Suprapubic skin (tissue), 4 donors: ENCODE measurements at regions not wholly inside any gene's neighbourhood (a gene's known extent, or its start where the extent isn't known, plus 50 kb on each side); places are given as distances from the start of the nearest gene placed in this dataset.

Experiments
- DNase-seq, 2 donors: peaks; one replicate each; pipeline ENCODE4 v3.0.0-alpha.2; 2019; ENCODE audit warnings: low spot score in 2 of 2
- H3K27ac ChIP-seq: fragments of 200-600 bp; sonication (generic); one replicate; pipeline ENCODE4 v1.5.1; 2019
- H3K27me3 ChIP-seq: fragments of 200-600 bp; sonication (generic); one replicate; pipeline ENCODE4 v1.5.1; 2019
- H3K36me3 ChIP-seq: fragments of 200-600 bp; sonication (generic); one replicate; pipeline ENCODE4 v1.5.1; 2019
- H3K4me1 ChIP-seq: fragments of 200-600 bp; sonication (generic); one replicate; pipeline ENCODE4 v1.5.1; 2019
- H3K4me3 ChIP-seq: fragments of 200-600 bp; sonication (generic); one replicate; pipeline ENCODE4 v1.5.1; 2019; ENCODE audit warnings: mild to moderate bottlenecking
- H3K9me3 ChIP-seq: fragments of 200-600 bp; sonication (generic); one replicate; pipeline ENCODE4 v1.5.1; 2019
- EP300 ChIP-seq: sonication (generic); formaldehyde crosslinking; IDR thresholded peaks from one replicate; pipeline ENCODE4 v1.6.1; 2017; ENCODE audit warnings: antibody characterized with exemption
- POLR2A ChIP-seq, 2 donors: fragments of 450-650 bp; IDR thresholded peaks; one replicate each; pipeline ENCODE4 v1.6.1; 2017; ENCODE audit warnings: antibody characterized with exemption in 2 of 2, mild to moderate bottlenecking in 2 of 2, moderate library complexity in 2 of 2
- POLR2AphosphoS5 ChIP-seq, 3 donors: sonication (generic); formaldehyde crosslinking; IDR thresholded peaks; one replicate each; pipeline ENCODE4 v1.6.1; 2017; ENCODE audit warnings: antibody characterized with exemption in 3 of 3
- whole genome bisulfite sequencing: methylation state at CpG from one replicate; pipeline ENCODE4 v1.1.5; 2018; 5-methylcytosine and 5-hydroxymethylcytosine counted together
- TF ChIP-seq, protein P1 (sequence below), 2 donors: fragments of 200-600 bp in 1 of 2; fragments of 450-650 bp in 1 of 2; sonication (generic) in 1 of 2; IDR thresholded peaks; one replicate each; pipeline ENCODE4 v1.5.1; 2016 to 2019; ENCODE audit warnings: antibody characterized with exemption in 2 of 2, mild to moderate bottlenecking in 1 of 2, moderate library complexity in 1 of 2

DNA sequence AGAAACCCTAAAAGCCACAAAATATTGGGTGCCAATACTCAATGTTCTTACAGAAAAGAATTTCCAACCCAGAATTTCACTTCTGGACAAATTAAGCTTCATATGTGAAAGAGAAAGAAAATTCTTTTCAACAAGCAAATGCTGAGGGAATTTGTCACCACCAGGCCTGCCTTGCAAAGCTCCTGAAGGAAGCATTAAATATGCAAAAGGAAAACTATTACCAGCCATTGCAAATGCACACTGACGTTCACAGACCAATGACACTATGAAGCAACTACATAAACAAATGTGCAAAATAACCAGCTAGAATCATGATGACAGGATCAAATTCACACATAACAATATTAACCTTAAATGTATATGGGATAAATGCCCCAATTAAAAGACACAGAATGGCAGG is 187.9 kb upstream of the BTBD3 start:
- peaks cover 9% of the 10 kb centered on the region for H3K9me3 ChIP-seq
- 81% methylated on average over 1 of the region's 1 CpG for WGBS
- no peak overlapping the region for H3K4me3 ChIP-seq
- no peaks in the 10 kb centered on the region for H3K4me1 ChIP-seq
- no peaks in the 10 kb centered on the region for H3K36me3 ChIP-seq
- TF ChIP-seq EP300, result no peak
- TF ChIP-seq, protein P1, sequence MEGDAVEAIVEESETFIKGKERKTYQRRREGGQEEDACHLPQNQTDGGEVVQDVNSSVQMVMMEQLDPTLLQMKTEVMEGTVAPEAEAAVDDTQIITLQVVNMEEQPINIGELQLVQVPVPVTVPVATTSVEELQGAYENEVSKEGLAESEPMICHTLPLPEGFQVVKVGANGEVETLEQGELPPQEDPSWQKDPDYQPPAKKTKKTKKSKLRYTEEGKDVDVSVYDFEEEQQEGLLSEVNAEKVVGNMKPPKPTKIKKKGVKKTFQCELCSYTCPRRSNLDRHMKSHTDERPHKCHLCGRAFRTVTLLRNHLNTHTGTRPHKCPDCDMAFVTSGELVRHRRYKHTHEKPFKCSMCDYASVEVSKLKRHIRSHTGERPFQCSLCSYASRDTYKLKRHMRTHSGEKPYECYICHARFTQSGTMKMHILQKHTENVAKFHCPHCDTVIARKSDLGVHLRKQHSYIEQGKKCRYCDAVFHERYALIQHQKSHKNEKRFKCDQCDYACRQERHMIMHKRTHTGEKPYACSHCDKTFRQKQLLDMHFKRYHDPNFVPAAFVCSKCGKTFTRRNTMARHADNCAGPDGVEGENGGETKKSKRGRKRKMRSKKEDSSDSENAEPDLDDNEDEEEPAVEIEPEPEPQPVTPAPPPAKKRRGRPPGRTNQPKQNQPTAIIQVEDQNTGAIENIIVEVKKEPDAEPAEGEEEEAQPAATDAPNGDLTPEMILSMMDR (IDR thresholded peaks at IDR 0.05), result no peak
- TF ChIP-seq POLR2A (IDR thresholded peaks at IDR 0.05), result no peak
- no peak for TF ChIP-seq POLR2AphosphoS5 (IDR thresholded peaks at IDR 0.05)
- no peak overlapping the region for H3K27ac ChIP-seq
- H3K27me3 ChIP-seq, result no peaks in the 10 kb centered on the region
- no peak for DNase-seq

DNA sequence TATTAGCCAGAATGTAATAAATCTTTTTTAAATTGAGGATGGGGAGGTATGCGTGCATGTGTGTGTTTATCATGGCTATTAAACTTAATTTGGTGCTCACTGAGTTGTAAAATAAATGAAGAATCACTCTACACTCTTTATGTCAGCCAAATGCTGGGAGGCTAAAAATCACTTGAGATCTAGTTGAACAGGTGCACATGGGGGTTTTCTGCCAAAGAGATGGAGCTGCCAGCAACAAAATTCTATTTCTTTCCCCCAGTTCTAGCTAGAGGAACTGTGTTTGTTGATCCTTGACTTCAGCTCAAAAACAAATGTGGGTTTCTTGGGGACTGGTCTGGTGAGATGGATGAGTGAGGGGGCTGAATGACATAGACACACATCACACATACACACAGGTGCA is 183.3 kb upstream of the BTBD3 start:
- Histone ChIP-seq H3K4me3 (no peak overlapping the region), H3K9me3 (peaks cover 9% of the 10 kb centered on the region), H3K27me3 (no peaks in the 10 kb centered on the region), H3K27ac (no peak overlapping the region), H3K4me1 (no peaks in the 10 kb centered on the region), H3K36me3 (no peaks in the 10 kb centered on the region)
- TF ChIP-seq POLR2AphosphoS5 (IDR thresholded peaks at IDR 0.05) (no peak), EP300 (no peak), POLR2A (IDR thresholded peaks at IDR 0.05) (no peak)
- TF ChIP-seq, protein P1 (IDR thresholded peaks at IDR 0.05), result no peak
- 39% methylated on average over 1 of the region's 1 CpG for WGBS
- no peak for DNase-seq

DNA sequence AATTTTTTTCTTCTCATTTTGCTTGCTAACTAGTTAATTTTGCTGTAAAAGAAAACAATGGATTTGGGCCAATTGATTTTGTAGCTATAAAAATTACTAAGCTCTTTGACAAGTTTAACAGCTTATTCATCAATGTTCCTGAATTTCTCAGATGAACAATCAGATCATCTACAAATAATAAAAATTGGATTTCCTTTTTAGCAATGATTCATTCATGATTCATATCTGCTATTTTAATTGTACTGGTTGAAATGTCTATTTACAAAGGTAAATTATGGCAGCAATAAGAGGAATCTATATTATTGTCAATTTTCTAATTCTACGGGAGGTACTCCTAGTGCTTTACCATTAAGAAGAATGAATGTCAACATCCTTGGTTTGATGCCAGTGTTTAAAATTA is 178.8 kb upstream of the BTBD3 start:
- no peak for DNase-seq
- H3K36me3 ChIP-seq, result no peaks in the 10 kb centered on the region
- 43% methylated on average over 1 of the region's 1 CpG for WGBS

DNA sequence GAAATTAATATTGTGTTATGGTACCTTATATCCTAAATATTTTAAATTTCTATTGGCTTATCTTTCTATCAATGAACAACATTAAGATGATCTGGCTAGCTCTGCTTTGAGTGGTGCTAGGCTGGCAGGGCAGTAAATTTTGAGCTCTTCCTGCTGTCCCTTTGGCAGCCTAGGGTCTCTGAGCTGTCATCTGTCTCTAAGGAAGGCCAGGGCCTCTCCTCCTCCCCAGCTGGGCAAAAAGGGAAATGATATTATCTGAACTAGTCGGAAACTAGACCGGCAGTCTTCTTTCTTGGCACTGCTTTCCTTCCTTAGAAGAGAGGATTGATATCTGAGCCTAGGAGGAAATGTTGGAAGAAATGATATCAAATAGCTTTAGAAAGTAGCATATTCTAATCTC is 176.7 kb upstream of the BTBD3 start:
- H3K9me3 ChIP-seq, result no peaks in the 10 kb centered on the region
- DNase-seq, result no peak
- no peak for TF ChIP-seq EP300
- TF ChIP-seq POLR2A (IDR thresholded peaks at IDR 0.05), result no peak
- TF ChIP-seq, protein P1 (IDR thresholded peaks at IDR 0.05), result no peak
- TF ChIP-seq POLR2AphosphoS5 (IDR thresholded peaks at IDR 0.05), result no peak
- H3K27ac ChIP-seq, result no peak overlapping the region
- no peaks in the 10 kb centered on the region for H3K27me3 ChIP-seq
- H3K4me3 ChIP-seq, result no peak overlapping the region
- 28% methylated on average over 2 of the region's 2 CpGs for WGBS
- no peaks in the 10 kb centered on the region for H3K36me3 ChIP-seq
- no peaks in the 10 kb centered on the region for H3K4me1 ChIP-seq

More for the DNA sequence above, 178.8 kb upstream of the BTBD3 start:
- no peak for TF ChIP-seq POLR2AphosphoS5 (IDR thresholded peaks at IDR 0.05)
- no peak for TF ChIP-seq POLR2A (IDR thresholded peaks at IDR 0.05)
- TF ChIP-seq, protein P1 (IDR thresholded peaks at IDR 0.05), result no peak
- no peak for TF ChIP-seq EP300
- Histone ChIP-seq H3K4me3 (no peak overlapping the region), H3K27ac (no peak overlapping the region), H3K4me1 (no peaks in the 10 kb centered on the region), H3K9me3 (no peaks in the 10 kb centered on the region), H3K27me3 (no peaks in the 10 kb centered on the region)

DNA sequence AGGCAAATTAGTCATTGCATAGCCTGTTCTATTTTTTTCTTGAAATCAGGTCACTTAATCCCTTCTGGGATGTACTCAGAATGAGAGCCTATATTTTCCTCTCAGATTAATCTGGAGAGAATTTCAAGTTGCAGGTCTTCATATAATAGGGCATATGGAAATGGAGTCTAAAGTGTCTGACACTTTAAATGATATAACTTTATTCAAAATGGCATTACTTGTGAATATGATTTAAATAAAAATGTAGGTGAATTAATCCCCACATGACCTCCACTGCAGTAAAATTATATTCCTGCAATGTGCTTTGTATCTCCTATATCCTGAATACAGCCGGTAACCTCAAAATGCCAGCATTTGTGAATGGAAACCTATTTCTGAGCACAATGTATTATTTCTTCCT is 172.5 kb upstream of the BTBD3 start:
- no peak overlapping the region for H3K4me3 ChIP-seq
- no peaks in the 10 kb centered on the region for H3K4me1 ChIP-seq
- no peaks in the 10 kb centered on the region for H3K36me3 ChIP-seq
- no peaks in the 10 kb centered on the region for H3K9me3 ChIP-seq
- H3K27me3 ChIP-seq, result no peaks in the 10 kb centered on the region
- 93% methylated on average over 1 of the region's 1 CpG for WGBS
- DNase-seq, result no peak
- TF ChIP-seq EP300 (no peak), POLR2AphosphoS5 (IDR thresholded peaks at IDR 0.05) (no peak), POLR2A (IDR thresholded peaks at IDR 0.05) (no peak)
- TF ChIP-seq, protein P1 (IDR thresholded peaks at IDR 0.05), result no peak
- H3K27ac ChIP-seq, result no peak overlapping the region
